Trophoblast cell (in vitro differentiated cells and primary cell): ENCODE measurements at regions not wholly inside any gene's neighbourhood (a gene's known extent, or its start where the extent isn't known, plus 50 kb on each side); places are given as distances from the start of the nearest gene placed in this dataset.

Experiments
- DNase-seq, 2 donors: peaks; one replicate each; pipeline ENCODE4 v3.0.0-alpha.2; 2016
- H2AFZ ChIP-seq: 2 replicates; pipeline ENCODE4 v1.6.1; 2013; ENCODE audit warnings: low read length, moderate library complexity, mild to moderate bottlenecking; ENCODE audit not compliant: insufficient read depth, poor library complexity
- H2AK5ac ChIP-seq: 2 replicates; pipeline ENCODE4 v1.6.1; 2013; ENCODE audit warnings: mild to moderate bottlenecking, low read length
- H2BK120ac ChIP-seq: 2 replicates; pipeline ENCODE4 v1.6.1; 2013; ENCODE audit warnings: low read length, mild to moderate bottlenecking, moderate library complexity; ENCODE audit not compliant: insufficient read depth, poor library complexity
- H2BK12ac ChIP-seq: 2 replicates; pipeline ENCODE4 v1.6.1; 2013; ENCODE audit warnings: mild to moderate bottlenecking, low read length, moderate library complexity
- H2BK5ac ChIP-seq: 2 replicates; pipeline ENCODE4 v1.6.1; 2013; ENCODE audit warnings: low read length, low read depth, moderate library complexity, mild to moderate bottlenecking; ENCODE audit not compliant: poor library complexity
- H3K14ac ChIP-seq: 2 replicates; pipeline ENCODE4 v1.6.1; 2013; ENCODE audit warnings: mild to moderate bottlenecking, low read length
- H3K18ac ChIP-seq: 2 replicates; pipeline ENCODE4 v1.6.1; 2013; ENCODE audit warnings: mild to moderate bottlenecking, low read length
- H3K23ac ChIP-seq: 2 replicates; pipeline ENCODE4 v1.6.1; 2013; ENCODE audit warnings: low read length
- H3K27ac ChIP-seq: 2 replicates; pipeline ENCODE4 v1.5.1; 2013; ENCODE audit warnings: low read depth, mild to moderate bottlenecking, inconsistent platforms, low read length, moderate library complexity
- H3K27me3 ChIP-seq: 2 replicates; pipeline ENCODE4 v1.6.1; 2013; ENCODE audit warnings: inconsistent platforms, mild to moderate bottlenecking, low read length, moderate library complexity; ENCODE audit not compliant: insufficient read depth
- H3K36me3 ChIP-seq, 2 experiments: 1 replicate in 1 of 2; 2 replicates in 1 of 2; pipeline ENCODE4 v1.6.1; 2013; ENCODE audit warnings: low read length in 2 of 2, mild to moderate bottlenecking in 2 of 2, moderate library complexity in 1 of 2; ENCODE audit not compliant: insufficient read depth in 2 of 2, control insufficient read depth in 1 of 2
- H3K4ac ChIP-seq: 2 replicates; pipeline ENCODE4 v1.6.1; 2013; ENCODE audit warnings: low read depth, mild to moderate bottlenecking, low read length, moderate library complexity
- H3K4me1 ChIP-seq, 2 experiments: 1 replicate in 1 of 2; 2 replicates in 1 of 2; pipeline ENCODE4 v1.6.1; 2013; ENCODE audit warnings: low read length in 2 of 2, mild to moderate bottlenecking in 2 of 2, moderate library complexity in 1 of 2; ENCODE audit not compliant: insufficient read depth in 2 of 2, control insufficient read depth in 1 of 2
- H3K4me2 ChIP-seq: 2 replicates; pipeline ENCODE4 v1.6.1; 2013; ENCODE audit warnings: inconsistent platforms, mild to moderate bottlenecking, low read length, moderate library complexity
- H3K4me3 ChIP-seq: 2 replicates; pipeline ENCODE4 v1.5.1; 2013; ENCODE audit warnings: mild to moderate bottlenecking, low read depth, low read length, inconsistent platforms
- H3K79me1 ChIP-seq: one replicate; pipeline ENCODE4 v1.6.1; 2013; ENCODE audit warnings: low read length
- H3K79me2 ChIP-seq: 2 replicates; pipeline ENCODE4 v1.6.1; 2013; ENCODE audit warnings: low read length, mild to moderate bottlenecking; ENCODE audit not compliant: control insufficient read depth, insufficient read depth, poor library complexity
- H3K9ac ChIP-seq: 2 replicates; pipeline ENCODE4 v1.6.1; 2013; ENCODE audit warnings: mild to moderate bottlenecking, low read length
- H3K9me3 ChIP-seq: 2 replicates; pipeline ENCODE4 v1.6.1; 2013; ENCODE audit warnings: low read depth, mild to moderate bottlenecking, control low read depth, inconsistent platforms, low read length; ENCODE audit not compliant: insufficient read depth
- H4K12ac ChIP-seq: 2 replicates; pipeline ENCODE4 v1.6.1; 2013; ENCODE audit warnings: low read depth, mild to moderate bottlenecking, low read length, moderate library complexity
- H4K8ac ChIP-seq: 2 replicates; pipeline ENCODE4 v1.6.1; 2013; ENCODE audit warnings: low read depth, mild to moderate bottlenecking, low read length, moderate library complexity
- H4K91ac ChIP-seq: one replicate; pipeline ENCODE4 v1.6.1; 2013; ENCODE audit warnings: low read depth, mild to moderate bottlenecking, low read length, moderate library complexity
- WGBS: extraction: QIAGEN DNeasy Blood & Tissue Kit; methylation state at CpG from one replicate; pipeline ENCODE4 v1.1.7; 2013; ENCODE audit warnings: missing lambda C conversion rate; ENCODE audit not compliant: insufficient read length, insufficient coverage; ENCODE audit errors: extremely low coverage; 5-methylcytosine and 5-hydroxymethylcytosine counted together

DNA sequence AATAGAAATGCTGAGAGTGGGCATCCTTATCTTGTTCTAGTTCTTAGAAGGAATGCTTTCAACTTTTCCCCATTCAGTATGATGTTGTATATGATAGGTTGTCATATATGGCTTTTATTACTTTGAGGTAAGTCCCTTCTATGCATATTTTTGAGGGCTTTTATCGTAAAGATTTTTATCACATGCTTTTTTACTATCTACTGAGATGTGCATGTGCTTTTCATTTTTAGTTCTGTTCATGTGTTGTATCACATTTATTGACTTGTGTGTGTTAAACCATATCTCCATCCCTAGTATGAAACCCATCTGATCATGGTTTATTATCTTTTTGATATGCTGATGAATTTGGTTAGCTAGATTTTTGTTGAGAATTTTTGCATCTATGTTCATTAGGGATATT, 1008.8 kb downstream of the CNTNAP5 start:
- Histone ChIP-seq H3K79me1 (no peaks in the 10 kb centered on the region), H2BK5ac (no peak overlapping the region), H2BK12ac (no peak overlapping the region), H3K9me3 (no peaks in the 10 kb centered on the region), H3K27me3 (no peaks in the 10 kb centered on the region), H3K9ac (no peak overlapping the region), H3K18ac (no peak overlapping the region), H4K12ac (no peak overlapping the region), H2AK5ac (no peak overlapping the region), H2BK120ac (no peak overlapping the region), H3K79me2 (no peaks in the 10 kb centered on the region), H3K4me2 (no peak overlapping the region), H3K27ac (no peak overlapping the region), H3K4me3 (no peak overlapping the region), H2AFZ (no peak overlapping the region), H3K36me3 (no peaks in the 10 kb centered on the region), H3K4ac (no peak overlapping the region), H3K4me1 (no peaks in the 10 kb centered on the region), H3K23ac (no peak overlapping the region), H3K14ac (no peak overlapping the region), H4K91ac (no peak overlapping the region), H4K8ac (no peak overlapping the region)
- no peak for DNase-seq
- WGBS, result no CpG with 5 or more reads among the region's 1 CpG

DNA sequence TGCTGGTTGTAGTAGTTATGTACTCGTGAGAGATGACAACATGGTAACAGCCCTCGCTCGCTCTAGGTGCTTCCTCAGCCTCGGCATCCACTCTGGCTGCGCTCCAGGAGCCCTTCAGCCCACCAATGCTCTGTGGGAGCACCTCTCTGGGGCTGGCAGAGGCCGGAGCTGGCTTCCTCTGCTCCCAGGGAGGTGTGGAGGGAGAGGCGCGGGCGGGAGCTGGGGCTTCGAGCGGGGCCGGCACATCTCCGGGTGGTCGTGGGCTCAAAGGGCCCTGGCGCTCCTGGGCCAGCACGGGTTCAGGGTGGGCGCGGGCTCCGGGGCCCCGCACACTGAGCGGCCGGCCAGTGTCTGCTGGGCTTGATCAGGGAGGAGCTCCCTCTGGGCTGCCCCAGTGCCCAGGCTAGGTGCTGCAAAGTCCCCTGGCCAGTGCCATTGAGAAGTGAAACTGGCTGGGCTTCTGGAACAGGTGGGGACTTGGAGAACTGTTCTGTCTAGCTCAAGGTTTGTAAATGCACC, 1012.1 kb downstream of the CNTNAP5 start:
- Histone ChIP-seq H3K4me1 (no peaks in the 10 kb centered on the region), H2BK120ac (no peak overlapping the region), H3K36me3 (no peaks in the 10 kb centered on the region), H2AK5ac (no peak overlapping the region), H3K14ac (no peak overlapping the region), H3K18ac (no peak overlapping the region), H3K27me3 (no peaks in the 10 kb centered on the region), H2AFZ (no peak overlapping the region), H3K79me2 (no peaks in the 10 kb centered on the region), H3K23ac (no peak overlapping the region), H3K4ac (no peak overlapping the region), H3K4me2 (no peak overlapping the region), H3K9ac (no peak overlapping the region), H3K27ac (no peak overlapping the region), H4K12ac (no peak overlapping the region), H3K4me3 (no peak overlapping the region), H4K8ac (no peak overlapping the region), H3K9me3 (no peaks in the 10 kb centered on the region), H2BK5ac (no peak overlapping the region), H4K91ac (no peak overlapping the region), H3K79me1 (no peaks in the 10 kb centered on the region), H2BK12ac (no peak overlapping the region)
- DNase-seq, result no peak
- no CpG with 5 or more reads among the region's 22 CpGs for WGBS

DNA sequence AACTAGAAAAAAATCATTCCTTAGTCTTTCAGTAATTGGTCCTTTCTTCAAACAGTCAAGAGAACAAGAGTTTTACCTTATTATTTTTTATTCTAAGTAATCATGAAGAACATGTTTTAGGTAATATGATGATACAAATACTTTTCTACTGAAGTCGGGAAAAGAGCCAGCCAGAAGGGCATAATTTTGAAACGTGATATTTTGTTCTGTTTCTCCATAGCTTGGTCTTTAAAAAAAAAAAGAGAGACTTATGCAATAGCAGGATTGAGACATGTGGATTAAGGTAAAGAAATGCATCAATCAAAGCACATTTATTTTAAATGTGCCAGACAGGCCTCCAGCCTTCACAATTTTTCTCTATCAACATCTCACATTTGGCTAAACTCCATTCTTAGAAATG, 1016.8 kb downstream of the CNTNAP5 start:
- no peak overlapping the region for H4K12ac ChIP-seq
- DNase-seq, result no peak
- H3K18ac ChIP-seq, result no peak overlapping the region
- H3K79me1 ChIP-seq, result no peaks in the 10 kb centered on the region
- no peaks in the 10 kb centered on the region for H3K9me3 ChIP-seq
- H2AFZ ChIP-seq, result no peak overlapping the region
- no peak overlapping the region for H3K14ac ChIP-seq
- no peak overlapping the region for H3K9ac ChIP-seq
- no peaks in the 10 kb centered on the region for H3K4me1 ChIP-seq
- H2AK5ac ChIP-seq, result no peak overlapping the region
- no peak overlapping the region for H3K4me2 ChIP-seq
- H2BK12ac ChIP-seq, result no peak overlapping the region
- H2BK5ac ChIP-seq, result no peak overlapping the region
- H3K36me3 ChIP-seq, result no peaks in the 10 kb centered on the region
- H2BK120ac ChIP-seq, result no peak overlapping the region
- H4K8ac ChIP-seq, result no peak overlapping the region
- no peak overlapping the region for H3K27ac ChIP-seq
- H3K79me2 ChIP-seq, result no peaks in the 10 kb centered on the region
- H3K4ac ChIP-seq, result no peak overlapping the region
- H4K91ac ChIP-seq, result no peak overlapping the region
- no peak overlapping the region for H3K23ac ChIP-seq
- no CpG with 5 or more reads among the region's 2 CpGs for WGBS
- no peaks in the 10 kb centered on the region for H3K27me3 ChIP-seq
- H3K4me3 ChIP-seq, result no peak overlapping the region

DNA sequence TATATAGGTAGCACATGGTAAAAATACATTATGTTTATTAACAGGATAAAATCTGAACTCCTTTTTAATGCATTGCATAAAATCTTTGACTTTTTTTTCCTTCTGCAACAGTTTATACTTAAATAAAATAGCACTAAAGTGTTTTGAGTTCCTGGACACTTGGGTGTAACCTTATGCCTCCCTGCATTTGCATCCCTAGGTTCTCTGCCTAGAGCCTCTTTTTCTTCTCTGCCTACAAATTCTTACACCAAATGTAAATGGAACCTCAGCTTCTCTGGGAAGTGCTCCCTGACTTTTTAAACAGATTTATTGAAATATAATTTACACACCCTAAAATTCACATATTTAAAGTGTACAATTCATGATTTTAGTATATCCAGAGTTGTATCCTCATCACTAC, 1017.6 kb downstream of the CNTNAP5 start:
- H2BK120ac ChIP-seq, result no peak overlapping the region
- no peak overlapping the region for H2AFZ ChIP-seq
- no peaks in the 10 kb centered on the region for H3K79me1 ChIP-seq
- H3K36me3 ChIP-seq, result no peaks in the 10 kb centered on the region
- H3K18ac ChIP-seq, result no peak overlapping the region
- H3K4ac ChIP-seq, result no peak overlapping the region
- H4K12ac ChIP-seq, result no peak overlapping the region
- H4K8ac ChIP-seq, result no peak overlapping the region
- H4K91ac ChIP-seq, result no peak overlapping the region
- no peaks in the 10 kb centered on the region for H3K9me3 ChIP-seq
- no peak overlapping the region for H2BK12ac ChIP-seq
- no peak overlapping the region for H3K9ac ChIP-seq
- no peak for DNase-seq
- no peaks in the 10 kb centered on the region for H3K79me2 ChIP-seq
- no peaks in the 10 kb centered on the region for H3K4me1 ChIP-seq
- no peak overlapping the region for H3K4me3 ChIP-seq
- no peaks in the 10 kb centered on the region for H3K27me3 ChIP-seq
- no peak overlapping the region for H3K27ac ChIP-seq
- no peak overlapping the region for H3K23ac ChIP-seq
- no peak overlapping the region for H3K14ac ChIP-seq
- no peak overlapping the region for H2BK5ac ChIP-seq
- no peak overlapping the region for H2AK5ac ChIP-seq
- H3K4me2 ChIP-seq, result no peak overlapping the region
